Mesendoderm (in vitro differentiated cells): ENCODE measurements at regions not wholly inside any gene's neighbourhood (a gene's known extent, or its start where the extent isn't known, plus 50 kb on each side); places are given as distances from the start of the nearest gene placed in this dataset.

Source experiments
- DNase-seq: peaks from one replicate; pipeline ENCODE4 v3.0.0; 2013
- H2AK5ac ChIP-seq: 2 replicates; pipeline ENCODE4 v1.6.1; 2013; ENCODE audit warnings: low read length, inconsistent platforms
- H2BK120ac ChIP-seq: 2 replicates; pipeline ENCODE4 v1.6.1; 2013; ENCODE audit warnings: low read depth, mild to moderate bottlenecking, low read length, moderate library complexity, mixed read lengths
- H2BK15ac ChIP-seq: replicated peaks from 2 replicates; pipeline ENCODE4 v1.6.1; 2013; ENCODE audit warnings: low read depth, mild to moderate bottlenecking, moderate library complexity
- H2BK5ac ChIP-seq: 2 replicates; pipeline ENCODE4 v1.6.1; 2013; ENCODE audit warnings: low read length, inconsistent platforms
- H3K18ac ChIP-seq: 2 replicates; pipeline ENCODE4 v1.6.1; 2013; ENCODE audit warnings: mild to moderate bottlenecking, low read length, mixed read lengths
- H3K23ac ChIP-seq: one replicate; pipeline ENCODE4 v1.6.1; 2013; ENCODE audit warnings: low read length
- H3K27ac ChIP-seq: 2 replicates; pipeline ENCODE4 v1.5.1; 2013; ENCODE audit warnings: low read depth, mild to moderate bottlenecking, inconsistent platforms, low read length, moderate library complexity
- H3K27me3 ChIP-seq: 2 replicates; pipeline ENCODE4 v1.6.1; 2013; ENCODE audit warnings: low read length, control low read depth, mild to moderate bottlenecking, inconsistent platforms; ENCODE audit not compliant: insufficient read depth, poor library complexity
- H3K36me3 ChIP-seq: 2 replicates; pipeline ENCODE4 v1.6.1; 2013; ENCODE audit warnings: low read length, inconsistent platforms; ENCODE audit not compliant: control insufficient read depth, insufficient read depth
- H3K4ac ChIP-seq: one replicate; pipeline ENCODE4 v1.6.1; 2013; ENCODE audit warnings: low read depth, mild to moderate bottlenecking, low read length, moderate library complexity
- H3K4me1 ChIP-seq: 2 replicates; pipeline ENCODE4 v1.6.1; 2013; ENCODE audit warnings: low read depth, low read length, inconsistent platforms; ENCODE audit not compliant: control insufficient read depth
- H3K4me2 ChIP-seq: 2 replicates; pipeline ENCODE4 v1.6.1; 2013; ENCODE audit warnings: low read length
- H3K4me3 ChIP-seq: 2 replicates; pipeline ENCODE4 v1.5.1; 2013; ENCODE audit warnings: mild to moderate bottlenecking, low read length
- H3K56ac ChIP-seq: one replicate; pipeline ENCODE4 v1.6.1; 2013; ENCODE audit warnings: low read length
- H3K79me1 ChIP-seq: 2 replicates; pipeline ENCODE4 v1.6.1; 2013; ENCODE audit warnings: low read length, inconsistent platforms
- H3K79me2 ChIP-seq: 2 replicates; pipeline ENCODE4 v1.6.1; 2013; ENCODE audit warnings: mild to moderate bottlenecking, low read length; ENCODE audit not compliant: control insufficient read depth, insufficient read depth
- H3K9ac ChIP-seq: 2 replicates; pipeline ENCODE4 v1.6.1; 2013; ENCODE audit warnings: low read length, inconsistent platforms
- H4K5ac ChIP-seq: one replicate; pipeline ENCODE4 v1.6.1; 2013; ENCODE audit warnings: low read length
- H4K8ac ChIP-seq: one replicate; pipeline ENCODE4 v1.6.1; 2013; ENCODE audit warnings: low read depth, mild to moderate bottlenecking, control low read depth, low read length, moderate library complexity
- WGBS: extraction: QIAGEN DNeasy Blood & Tissue Kit; methylation state at CpG from one replicate; pipeline ENCODE4 v1.1.7; 2013; ENCODE audit warnings: low lambda C conversion rate, missing lambda C conversion rate; ENCODE audit not compliant: insufficient coverage; ENCODE audit errors: extremely low coverage; 5-methylcytosine and 5-hydroxymethylcytosine counted together

DNA sequence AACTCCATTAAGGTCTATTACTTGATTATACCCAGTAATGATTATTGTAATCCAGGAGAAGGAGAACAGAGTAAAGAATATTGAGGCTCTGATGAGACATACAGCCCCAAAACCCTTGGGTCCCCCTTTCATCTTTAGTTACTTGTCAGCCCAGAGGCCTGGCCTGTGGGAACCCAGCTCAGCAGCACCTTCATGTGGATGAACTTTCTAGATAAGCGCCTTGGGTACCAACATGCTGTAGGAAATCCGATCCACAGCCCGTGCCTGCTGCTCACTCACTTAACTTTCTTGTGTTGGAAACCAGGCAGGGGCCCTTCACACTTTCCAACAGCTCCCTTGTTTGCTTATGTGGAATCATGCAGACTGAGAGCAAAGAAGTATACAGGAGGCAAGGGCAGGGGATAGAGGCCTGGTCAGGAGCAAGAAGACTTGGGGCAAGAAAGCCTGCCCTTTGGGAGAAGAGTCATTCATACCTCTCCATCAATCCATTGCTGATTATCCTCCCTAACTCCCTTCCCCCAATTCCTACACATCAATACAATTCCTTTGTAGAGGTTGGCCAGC, 64.0 kb upstream of the SOX9 start:
- WGBS, result no CpG with 5 or more reads among the region's 3 CpGs
- Histone ChIP-seq H3K4me2 (no peak overlapping the region), H3K18ac (no peak overlapping the region), H3K4ac (no peak overlapping the region), H4K8ac (no peak overlapping the region), H3K9ac (no peak overlapping the region), H3K4me1 (no peaks in the 10 kb centered on the region), H3K4me3 (no peak overlapping the region), H2BK120ac (no peak overlapping the region), H3K23ac (no peak overlapping the region), H2BK15ac (no peak overlapping the region), H4K5ac (no peak overlapping the region), H3K27ac (no peak overlapping the region), H3K79me1 (no peaks in the 10 kb centered on the region), H3K27me3 (no peaks in the 10 kb centered on the region), H2AK5ac (no peak overlapping the region), H2BK5ac (no peak overlapping the region), H3K79me2 (no peaks in the 10 kb centered on the region), H3K36me3 (no peaks in the 10 kb centered on the region), H3K56ac (no peak overlapping the region)
- no peak for DNase-seq

DNA sequence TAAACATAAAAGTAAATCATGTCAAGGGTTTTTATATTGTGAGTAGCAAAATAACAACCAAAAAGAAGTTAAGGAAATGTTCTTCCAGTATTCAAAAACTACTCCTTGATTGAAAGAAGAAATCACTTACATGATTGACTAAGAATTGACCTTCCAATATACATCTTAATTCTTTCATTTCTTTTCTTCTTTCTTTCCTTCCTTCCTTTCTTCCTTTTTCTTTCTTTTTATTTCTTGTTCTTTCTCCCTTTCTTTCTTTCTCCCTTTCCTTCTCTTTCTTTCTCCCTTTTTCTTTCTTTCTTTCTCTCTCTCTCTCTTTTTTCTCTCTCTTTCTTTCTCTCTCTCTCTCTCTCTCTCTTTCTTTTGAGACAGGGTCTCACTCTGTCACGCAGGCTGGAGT, 60.7 kb upstream of the SOX9 start:
- Histone ChIP-seq H3K4me2 (no peak overlapping the region), H3K18ac (no peak overlapping the region), H2BK120ac (no peak overlapping the region), H2AK5ac (no peak overlapping the region), H3K9ac (no peak overlapping the region), H2BK15ac (no peak overlapping the region), H3K36me3 (no peaks in the 10 kb centered on the region), H3K23ac (no peak overlapping the region), H4K5ac (no peak overlapping the region), H4K8ac (no peak overlapping the region), H3K4ac (no peak overlapping the region), H3K4me1 (no peaks in the 10 kb centered on the region), H3K79me1 (no peaks in the 10 kb centered on the region), H3K27ac (no peak overlapping the region), H2BK5ac (no peak overlapping the region), H3K56ac (no peak overlapping the region), H3K79me2 (no peaks in the 10 kb centered on the region), H3K27me3 (no peaks in the 10 kb centered on the region), H3K4me3 (no peak overlapping the region)
- no CpG with 5 or more reads among the region's 1 CpG for WGBS
- DNase-seq, result no peak

DNA sequence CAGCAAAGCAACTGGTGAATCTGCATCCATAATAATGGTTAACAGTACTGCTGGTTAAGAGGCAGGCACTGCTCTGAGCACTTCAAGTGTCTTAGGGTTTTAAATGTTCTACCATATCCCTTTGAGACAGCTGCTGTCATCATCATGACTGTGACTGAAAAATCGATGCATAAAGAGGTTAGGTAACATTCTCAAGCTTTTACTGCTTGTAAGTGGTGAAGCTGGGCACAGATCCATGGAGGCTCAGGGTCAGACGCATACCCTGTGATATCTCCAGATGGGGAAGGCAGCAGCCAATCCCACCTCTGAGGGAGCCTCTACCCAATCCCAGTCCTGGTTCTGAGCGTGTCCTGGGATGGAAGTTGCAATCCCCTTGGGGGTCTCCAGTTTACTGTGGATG, 57.6 kb upstream of the SOX9 start:
- H3K27me3 ChIP-seq, result no peaks in the 10 kb centered on the region
- no peaks in the 10 kb centered on the region for H3K4me1 ChIP-seq
- H2BK120ac ChIP-seq, result no peak overlapping the region
- no peak overlapping the region for H3K4ac ChIP-seq
- no peak overlapping the region for H2BK15ac ChIP-seq
- no peaks in the 10 kb centered on the region for H3K79me2 ChIP-seq
- WGBS, result no CpG with 5 or more reads among the region's 3 CpGs
- H2AK5ac ChIP-seq, result no peak overlapping the region
- H3K79me1 ChIP-seq, result no peaks in the 10 kb centered on the region
- no peak overlapping the region for H3K9ac ChIP-seq
- no peaks in the 10 kb centered on the region for H3K36me3 ChIP-seq
- no peak overlapping the region for H4K8ac ChIP-seq
- no peak overlapping the region for H2BK5ac ChIP-seq
- no peak overlapping the region for H3K56ac ChIP-seq
- no peak for DNase-seq
- H3K4me3 ChIP-seq, result no peak overlapping the region
- no peak overlapping the region for H3K27ac ChIP-seq
- H3K18ac ChIP-seq, result no peak overlapping the region
- no peak overlapping the region for H4K5ac ChIP-seq
- H3K23ac ChIP-seq, result no peak overlapping the region
- H3K4me2 ChIP-seq, result no peak overlapping the region

DNA sequence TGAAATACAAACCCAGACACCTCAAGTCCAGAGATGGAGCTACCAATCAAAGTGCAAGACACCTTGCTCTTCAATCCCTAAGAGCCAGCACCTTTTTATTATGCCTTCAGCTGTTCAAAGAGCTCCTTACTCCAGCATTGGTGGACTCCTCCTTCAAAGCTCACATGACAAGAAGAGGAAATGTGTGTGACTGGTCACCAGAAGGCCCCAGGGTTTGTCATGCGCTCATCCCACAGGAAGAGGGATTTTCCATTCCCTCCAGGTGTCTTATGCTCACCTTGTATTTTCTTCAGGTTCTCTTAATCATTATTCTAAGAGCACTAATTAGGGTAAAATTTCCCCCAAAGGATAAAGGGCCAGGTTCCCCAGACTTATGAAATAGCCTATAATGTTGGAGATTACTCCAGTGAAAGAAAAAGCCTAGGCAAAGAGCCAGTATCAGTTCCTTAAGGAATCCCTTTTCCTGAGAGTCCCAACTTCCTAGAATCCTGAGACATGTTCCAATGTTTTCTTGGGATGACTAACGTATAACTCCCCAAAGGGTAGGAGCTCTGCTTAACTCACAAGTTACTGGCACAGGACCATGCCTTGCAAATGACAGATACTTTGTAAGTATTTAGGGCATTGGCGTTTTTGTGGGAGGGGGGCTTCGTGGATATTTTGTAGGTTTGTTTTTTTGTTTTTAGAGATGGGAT, 56.9 kb upstream of the SOX9 start:
- Histone ChIP-seq H3K4me1 (no peaks in the 10 kb centered on the region), H3K79me1 (no peaks in the 10 kb centered on the region), H2BK5ac (no peak overlapping the region), H3K4me2 (no peak overlapping the region), H4K8ac (no peak overlapping the region), H4K5ac (no peak overlapping the region), H3K18ac (no peak overlapping the region), H3K23ac (no peak overlapping the region), H3K9ac (no peak overlapping the region), H2AK5ac (no peak overlapping the region), H3K27ac (no peak overlapping the region), H2BK120ac (no peak overlapping the region), H3K27me3 (no peaks in the 10 kb centered on the region), H3K56ac (no peak overlapping the region), H3K79me2 (no peaks in the 10 kb centered on the region), H3K4me3 (no peak overlapping the region), H3K4ac (no peak overlapping the region), H2BK15ac (no peak overlapping the region), H3K36me3 (no peaks in the 10 kb centered on the region)
- no CpG with 5 or more reads among the region's 4 CpGs for WGBS
- DNase-seq, result no peak

DNA sequence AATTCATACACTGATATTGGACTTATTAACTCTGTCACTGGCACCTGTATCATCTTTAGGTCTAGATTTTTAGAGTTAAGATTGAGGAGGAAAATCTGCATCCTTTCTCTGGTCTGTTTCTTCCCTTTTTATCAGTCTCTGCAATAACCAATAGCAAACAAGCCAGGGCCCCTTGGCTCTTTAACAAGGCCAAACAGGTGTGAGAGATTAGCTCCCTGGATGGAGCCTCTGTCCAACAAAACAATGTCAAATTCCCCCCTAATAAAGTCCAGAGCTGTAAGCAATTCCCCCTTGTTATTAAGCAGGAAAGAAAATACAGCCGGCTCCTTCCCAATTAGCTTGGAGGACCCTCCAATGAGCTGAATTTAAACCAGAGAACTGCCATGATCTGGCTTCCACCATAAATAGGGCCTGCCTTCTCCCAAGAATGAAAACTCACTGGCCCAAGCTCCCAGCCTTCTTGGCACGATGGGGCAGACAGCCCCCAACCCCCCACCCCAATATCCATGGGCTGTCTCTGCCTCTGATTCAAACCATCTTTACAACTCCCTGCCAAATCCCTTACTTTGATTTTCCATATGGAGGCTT, 56.1 kb upstream of the SOX9 start:
- H4K5ac ChIP-seq, result no peak overlapping the region
- no peak overlapping the region for H2BK5ac ChIP-seq
- H3K79me2 ChIP-seq, result no peaks in the 10 kb centered on the region
- DNase-seq, result no peak
- H3K56ac ChIP-seq, result no peak overlapping the region
- no peak overlapping the region for H2BK120ac ChIP-seq
- no peak overlapping the region for H3K4me2 ChIP-seq
- no peak overlapping the region for H2AK5ac ChIP-seq
- no CpG with 5 or more reads among the region's 2 CpGs for WGBS
- no peak overlapping the region for H3K18ac ChIP-seq
- no peak overlapping the region for H2BK15ac ChIP-seq
- H3K4ac ChIP-seq, result no peak overlapping the region
- no peak overlapping the region for H3K9ac ChIP-seq
- H4K8ac ChIP-seq, result no peak overlapping the region
- H3K79me1 ChIP-seq, result no peaks in the 10 kb centered on the region
- H3K36me3 ChIP-seq, result no peaks in the 10 kb centered on the region
- H3K27ac ChIP-seq, result no peak overlapping the region
- no peak overlapping the region for H3K4me3 ChIP-seq
- no peaks in the 10 kb centered on the region for H3K27me3 ChIP-seq
- no peaks in the 10 kb centered on the region for H3K4me1 ChIP-seq
- H3K23ac ChIP-seq, result no peak overlapping the region
